ENCODE measurements at regions not wholly inside any gene's neighbourhood (a gene's known extent, or its start where the extent isn't known, plus 50 kb on each side); places are given as distances from the start of the nearest gene placed in this dataset.

DNA sequence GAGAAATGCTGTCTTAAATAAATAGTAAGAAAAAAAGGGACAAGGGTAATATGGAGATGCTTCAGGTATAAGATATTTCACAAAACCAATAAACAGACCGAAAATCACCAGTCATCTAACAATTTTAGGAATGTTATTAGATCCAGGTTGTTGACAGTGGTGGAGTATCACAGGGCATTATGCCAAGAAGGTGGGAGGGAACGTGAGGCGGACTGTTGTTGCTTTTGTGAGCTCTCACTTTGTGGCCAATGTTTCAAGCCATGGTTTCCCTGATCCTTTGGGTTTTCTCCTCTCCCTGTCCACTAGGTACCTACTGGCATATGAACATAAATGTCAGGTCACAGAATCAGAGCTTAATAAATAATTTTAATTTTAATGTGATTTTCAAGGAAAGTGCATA, 790.3 kb upstream of the SLITRK1 start:
- Histone ChIP-seq H3K4me2 (ENCODE audit: low read length) (no peak overlapping the region), H3K27ac (ENCODE audit: low read depth, low read length) (no peak overlapping the region), H3K79me2 (ENCODE audit: control insufficient read depth, low read length) (no peaks in the 10 kb centered on the region), H3K36me3 (ENCODE audit: control insufficient read depth, low read length) (no peaks in the 10 kb centered on the region), H3K4me3 (ENCODE audit: low read length) (no peak overlapping the region), H4K20me1 (ENCODE audit: control insufficient read depth, insufficient read depth, low read depth, low read length) (no peaks in the 10 kb centered on the region), H3K9me3 (ENCODE audit: control insufficient read depth, insufficient read depth, low read length) (no peaks in the 10 kb centered on the region; the same call in 1 of the 2 replicates), H3F3A (ENCODE audit: control insufficient read depth, insufficient read depth) (no peaks in the 10 kb centered on the region), H3K4me1 (ENCODE audit: control insufficient read depth, low read length) (no peaks in the 10 kb centered on the region), H3K27me3 (ENCODE audit: control insufficient read depth, low read length) (no peaks in the 10 kb centered on the region), H3K9me2 (replicated peaks; ENCODE audit: control insufficient read depth, low read length) (no peaks in the 10 kb centered on the region)
- TF ChIP-seq, protein P1, sequence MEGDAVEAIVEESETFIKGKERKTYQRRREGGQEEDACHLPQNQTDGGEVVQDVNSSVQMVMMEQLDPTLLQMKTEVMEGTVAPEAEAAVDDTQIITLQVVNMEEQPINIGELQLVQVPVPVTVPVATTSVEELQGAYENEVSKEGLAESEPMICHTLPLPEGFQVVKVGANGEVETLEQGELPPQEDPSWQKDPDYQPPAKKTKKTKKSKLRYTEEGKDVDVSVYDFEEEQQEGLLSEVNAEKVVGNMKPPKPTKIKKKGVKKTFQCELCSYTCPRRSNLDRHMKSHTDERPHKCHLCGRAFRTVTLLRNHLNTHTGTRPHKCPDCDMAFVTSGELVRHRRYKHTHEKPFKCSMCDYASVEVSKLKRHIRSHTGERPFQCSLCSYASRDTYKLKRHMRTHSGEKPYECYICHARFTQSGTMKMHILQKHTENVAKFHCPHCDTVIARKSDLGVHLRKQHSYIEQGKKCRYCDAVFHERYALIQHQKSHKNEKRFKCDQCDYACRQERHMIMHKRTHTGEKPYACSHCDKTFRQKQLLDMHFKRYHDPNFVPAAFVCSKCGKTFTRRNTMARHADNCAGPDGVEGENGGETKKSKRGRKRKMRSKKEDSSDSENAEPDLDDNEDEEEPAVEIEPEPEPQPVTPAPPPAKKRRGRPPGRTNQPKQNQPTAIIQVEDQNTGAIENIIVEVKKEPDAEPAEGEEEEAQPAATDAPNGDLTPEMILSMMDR (IDR thresholded peaks at IDR 0.05; ENCODE audit: low read depth, low read length, poor library complexity, severe bottlenecking), result no peak
- TF ChIP-seq EZH2phosphoT487 (IDR thresholded peaks at IDR 0.05; ENCODE audit: borderline replicate concordance, low read length), result no peak

DNA sequence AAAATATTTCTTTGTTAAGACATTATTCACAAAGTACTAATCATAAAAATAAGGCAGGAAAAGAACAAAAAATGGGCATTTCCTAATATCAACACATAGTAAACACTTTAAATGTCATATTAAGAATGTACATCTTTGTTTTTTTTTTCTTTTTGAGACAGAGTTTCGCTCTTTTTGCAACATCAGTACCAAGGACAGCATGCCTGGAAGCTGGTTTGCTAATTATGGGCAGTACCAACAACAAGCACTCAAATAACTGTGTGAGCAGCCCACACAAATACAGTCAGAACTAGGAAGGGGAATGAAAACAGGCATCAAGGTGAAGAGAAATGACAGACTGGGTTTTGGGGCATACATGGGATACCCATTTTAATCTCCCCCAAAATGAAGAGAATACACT, 788.0 kb upstream of the SLITRK1 start:
- Histone ChIP-seq H4K20me1 (ENCODE audit: control insufficient read depth, insufficient read depth, low read depth, low read length) (no peaks in the 10 kb centered on the region), H3K36me3 (ENCODE audit: control insufficient read depth, low read length) (no peaks in the 10 kb centered on the region), H3K9me2 (replicated peaks; ENCODE audit: control insufficient read depth, low read length) (no peaks in the 10 kb centered on the region), H3K9me3 (ENCODE audit: control insufficient read depth, insufficient read depth, low read length) (no peaks in the 10 kb centered on the region; the same call in 1 of the 2 replicates), H3K4me3 (ENCODE audit: low read length) (no peak overlapping the region), H3K27me3 (ENCODE audit: control insufficient read depth, low read length) (no peaks in the 10 kb centered on the region), H3K4me2 (ENCODE audit: low read length) (no peak overlapping the region), H3K79me2 (ENCODE audit: control insufficient read depth, low read length) (no peaks in the 10 kb centered on the region), H3K4me1 (ENCODE audit: control insufficient read depth, low read length) (no peaks in the 10 kb centered on the region), H3K27ac (ENCODE audit: low read depth, low read length) (no peak overlapping the region), H3F3A (ENCODE audit: control insufficient read depth, insufficient read depth) (no peaks in the 10 kb centered on the region)
- TF ChIP-seq, protein P1 (IDR thresholded peaks at IDR 0.05; ENCODE audit: low read depth, low read length, poor library complexity, severe bottlenecking), result no peak
- TF ChIP-seq EZH2phosphoT487 (IDR thresholded peaks at IDR 0.05; ENCODE audit: borderline replicate concordance, low read length), result no peak

- no peaks in the 10 kb centered on the region for H3K79me2 ChIP-seq (ENCODE audit: control insufficient read depth, low read length)
- no peaks in the 10 kb centered on the region for H3F3A ChIP-seq (ENCODE audit: control insufficient read depth, insufficient read depth)
- no peak overlapping the region for H3K4me2 ChIP-seq (ENCODE audit: low read length)
- no peak overlapping the region for H3K27ac ChIP-seq (ENCODE audit: low read depth, low read length)
- no peaks in the 10 kb centered on the region for H4K20me1 ChIP-seq (ENCODE audit: control insufficient read depth, insufficient read depth, low read depth, low read length)
- no peaks in the 10 kb centered on the region for H3K36me3 ChIP-seq (ENCODE audit: control insufficient read depth, low read length)
- no peak overlapping the region for H3K4me3 ChIP-seq (ENCODE audit: low read length)
- H3K4me1 ChIP-seq (ENCODE audit: control insufficient read depth, low read length), result no peaks in the 10 kb centered on the region
- no peaks in the 10 kb centered on the region for H3K9me2 ChIP-seq (replicated peaks; ENCODE audit: control insufficient read depth, low read length)
- no peak for TF ChIP-seq EZH2phosphoT487 (IDR thresholded peaks at IDR 0.05; ENCODE audit: borderline replicate concordance, low read length)
- TF ChIP-seq, protein P1 (IDR thresholded peaks at IDR 0.05; ENCODE audit: low read depth, low read length, poor library complexity, severe bottlenecking), result no peak
- no peaks in the 10 kb centered on the region for H3K27me3 ChIP-seq (ENCODE audit: control insufficient read depth, low read length)
- no peaks in the 10 kb centered on the region; the same call in 1 of the 2 replicates for H3K9me3 ChIP-seq (ENCODE audit: control insufficient read depth, insufficient read depth, low read length)
These were observed 786.4 kb upstream of the SLITRK1 start for GRCh38 chr13:84668637-84669036.

Data from DOHH2 (cell line).